ENCODE measurements at regions not wholly inside any gene's neighbourhood (a gene's known extent, or its start where the extent isn't known, plus 50 kb on each side); places are given as distances from the start of the nearest gene placed in this dataset.
"Not testable (repeated sequence)": the region's sequence is repeated elsewhere in the genome, so short reads cannot be mapped to it uniquely, and the experiment has no call there.

DNA sequence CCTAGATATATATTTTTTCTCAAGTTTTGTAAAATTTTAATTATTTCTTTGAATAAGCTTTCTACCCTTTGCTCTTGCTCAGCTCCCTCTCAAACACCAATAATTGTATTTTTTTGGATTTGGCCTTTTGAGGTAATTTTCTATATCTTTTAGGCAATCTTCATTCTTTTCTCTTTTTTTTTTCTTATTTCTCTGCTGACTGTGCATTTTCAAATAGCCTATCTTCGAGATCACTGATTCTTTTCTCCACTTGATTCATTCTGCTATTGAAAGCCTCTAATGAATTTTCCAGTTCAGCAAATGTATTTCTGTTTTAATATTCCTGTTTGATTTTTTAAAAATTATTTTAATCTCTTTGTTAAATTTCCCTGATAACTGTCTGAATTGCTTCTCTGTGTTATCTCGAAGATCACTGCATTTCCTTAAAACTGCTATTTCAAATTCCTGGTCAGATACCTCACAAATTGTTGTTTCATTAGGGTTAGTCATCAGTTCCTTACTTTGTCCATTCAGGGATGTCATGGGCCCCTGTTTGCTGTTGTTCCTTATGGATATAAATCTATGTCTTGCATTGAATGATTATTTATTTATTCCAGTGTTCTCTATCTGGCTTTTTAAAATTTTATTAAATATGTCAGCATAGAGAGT, 100.1 kb upstream of the UNC5B start:
- TF ChIP-seq CTCF (IDR thresholded peaks at IDR 0.05) (no peak), POLR2AphosphoS5 (IDR thresholded peaks at IDR 0.05) (no peak), POLR2A (IDR thresholded peaks at IDR 0.05) (no peak)
- Histone ChIP-seq H3K27me3 (replicated peaks; ENCODE audit: insufficient read depth) (no peaks in the 10 kb centered on the region), H3K27ac (no peak overlapping the region), H3K9me3 (no peaks in the 10 kb centered on the region), H3K4me1 (replicated peaks) (no peaks in the 10 kb centered on the region), H3K36me3 (no peaks in the 10 kb centered on the region), H3K4me3 (no peak overlapping the region)
- intact Hi-C loops (cut with DNase I), result no loop called here
- 90% methylated on average over 2 of the region's 2 CpGs for WGBS
- DNase-seq (ENCODE audit: low spot score), result no peak

- WGBS, result 78% methylated on average over 1 of the region's 1 CpG
- H3K36me3 ChIP-seq, result no peaks in the 10 kb centered on the region
- no peak for DNase-seq (ENCODE audit: low spot score)
- intact Hi-C loops (cut with DNase I), result no loop called here
- no peaks in the 10 kb centered on the region for H3K9me3 ChIP-seq
- no peak for TF ChIP-seq CTCF (IDR thresholded peaks at IDR 0.05)
- TF ChIP-seq POLR2A (IDR thresholded peaks at IDR 0.05), result no peak
- no peak for TF ChIP-seq POLR2AphosphoS5 (IDR thresholded peaks at IDR 0.05)
- no peak overlapping the region for H3K27ac ChIP-seq
- H3K4me1 ChIP-seq (replicated peaks), result no peaks in the 10 kb centered on the region
- no peak overlapping the region for H3K4me3 ChIP-seq
- H3K27me3 ChIP-seq (replicated peaks; ENCODE audit: insufficient read depth), result no peaks in the 10 kb centered on the region
Observed at GRCh38 chr10:71116426-71116825, 95.9 kb upstream of the UNC5B start.

- H3K9me3 ChIP-seq; H3K4me1 ChIP-seq (replicated peaks); intact Hi-C loops (cut with DNase I); DNase-seq (ENCODE audit: low spot score); H3K27ac ChIP-seq; H3K4me3 ChIP-seq; H3K27me3 ChIP-seq (replicated peaks; ENCODE audit: insufficient read depth); H3K36me3 ChIP-seq: not testable (repeated sequence)
- 66% methylated on average over 4 of the region's 4 CpGs for WGBS
Observed at GRCh38 chr10:71117589-71117988, 94.8 kb upstream of the UNC5B start.

DNA sequence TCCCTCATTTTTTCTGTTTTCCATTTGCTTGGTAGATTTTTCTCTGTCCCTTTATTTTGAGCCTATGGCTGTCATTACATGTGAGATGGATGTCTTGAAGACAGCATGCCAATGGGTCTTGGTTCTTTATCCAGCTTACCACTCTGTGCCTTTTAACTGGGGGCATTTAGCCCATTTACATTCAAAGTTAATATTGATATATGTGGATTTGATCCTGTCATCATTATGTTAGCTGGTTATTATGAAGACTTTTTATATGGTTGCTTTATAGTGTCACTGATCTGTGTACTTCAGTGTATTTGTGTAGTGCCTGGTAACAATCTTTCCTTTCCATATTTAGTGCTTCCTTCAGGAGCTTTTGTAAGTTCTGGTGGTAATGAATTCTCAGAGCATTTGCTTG, 89.3 kb upstream of the UNC5B start:
- DNase-seq (ENCODE audit: low spot score), result no peak
- intact Hi-C loops (cut with DNase I), result no loop called here
- no peaks in the 10 kb centered on the region for H3K36me3 ChIP-seq
- no peak overlapping the region for H3K27ac ChIP-seq
- no peaks in the 10 kb centered on the region for H3K27me3 ChIP-seq (replicated peaks; ENCODE audit: insufficient read depth)
- no peaks in the 10 kb centered on the region for H3K9me3 ChIP-seq
- H3K4me1 ChIP-seq (replicated peaks), result no peaks in the 10 kb centered on the region
- no peak for TF ChIP-seq POLR2AphosphoS5 (IDR thresholded peaks at IDR 0.05)
- no peak for TF ChIP-seq POLR2A (IDR thresholded peaks at IDR 0.05)
- no peak for TF ChIP-seq CTCF (IDR thresholded peaks at IDR 0.05)
- H3K4me3 ChIP-seq, result no peak overlapping the region

DNA sequence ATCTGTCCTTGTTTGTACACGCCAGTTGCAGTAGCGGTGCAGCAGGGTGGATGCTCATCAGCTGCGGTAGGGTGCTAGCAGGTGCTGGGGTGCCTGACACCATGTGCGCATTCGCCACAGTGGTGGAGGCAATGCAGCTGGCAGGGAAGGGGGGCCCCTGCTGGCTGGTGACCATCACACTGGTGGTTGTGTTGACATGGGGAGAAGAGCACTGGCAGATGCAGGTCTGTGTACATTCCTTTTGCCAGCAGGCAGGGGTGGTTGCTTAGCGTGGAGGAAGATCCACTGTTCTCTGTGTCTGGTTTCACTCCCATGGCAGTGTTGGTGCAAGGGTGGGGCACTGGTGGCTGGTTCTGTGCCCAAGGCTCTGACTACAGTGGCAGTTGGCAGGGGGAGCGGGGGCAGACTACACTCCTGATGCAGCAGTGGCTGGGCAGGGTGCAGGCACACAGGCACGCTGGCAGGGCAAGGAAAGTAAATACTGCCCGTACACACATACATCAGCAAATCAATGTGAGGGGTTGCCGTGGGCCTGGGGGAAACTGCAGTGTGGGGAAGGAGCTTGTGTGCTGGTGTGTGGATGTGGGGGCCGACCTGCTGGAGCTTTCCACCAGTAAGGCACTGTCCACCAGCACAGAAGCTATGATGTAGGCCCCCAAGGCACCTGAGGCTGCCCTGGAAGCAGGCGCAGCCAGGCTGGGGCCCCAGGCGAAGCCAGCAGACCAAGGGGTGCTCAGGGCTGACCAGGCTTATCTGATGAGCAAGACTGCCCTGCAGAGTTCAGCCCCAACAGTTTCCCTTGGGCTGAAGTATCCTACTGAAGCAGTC, 87.2 kb upstream of the UNC5B start:
- H3K4me3 ChIP-seq, result no peak overlapping the region
- no peaks in the 10 kb centered on the region for H3K4me1 ChIP-seq (replicated peaks)
- 72% methylated on average over 12 of the region's 13 CpGs for WGBS
- no peak overlapping the region for H3K27ac ChIP-seq
- no peak for DNase-seq (ENCODE audit: low spot score)
- no peak for TF ChIP-seq POLR2AphosphoS5 (IDR thresholded peaks at IDR 0.05)
- TF ChIP-seq POLR2A (IDR thresholded peaks at IDR 0.05), result no peak
- TF ChIP-seq CTCF (IDR thresholded peaks at IDR 0.05), result no peak
- no peaks in the 10 kb centered on the region for H3K36me3 ChIP-seq
- intact Hi-C loops (cut with DNase I), result no loop called here
- H3K27me3 ChIP-seq (replicated peaks; ENCODE audit: insufficient read depth), result no peaks in the 10 kb centered on the region
- H3K9me3 ChIP-seq, result no peaks in the 10 kb centered on the region
